ENCODE measurements at regions not wholly inside any gene's neighbourhood (a gene's known extent, or its start where the extent isn't known, plus 50 kb on each side); places are given as distances from the start of the nearest gene placed in this dataset.
"Not testable (repeated sequence)": the region's sequence is repeated elsewhere in the genome, so short reads cannot be mapped to it uniquely, and the experiment has no call there.

GRCh38 chr18:47679864-47680263 lies 250.6 kb downstream of the SMAD2 start:
- no peak for DNase-seq (ENCODE audit: low read depth in 2 of 2)

GRCh38 chr18:47677952-47678351 lies 252.5 kb downstream of the SMAD2 start:
- DNase-seq (ENCODE audit: low read depth in 2 of 2) = no peak

GRCh38 chr18:47669815-47670214 lies 260.6 kb downstream of the SMAD2 start:
- DNase-seq (ENCODE audit: low read depth in 2 of 2) = no peak

GRCh38 chr18:47658498-47658897 lies 272.0 kb downstream of the SMAD2 start:
- DNase-seq (ENCODE audit: low read depth in 2 of 2) = no peak

- DNase-seq (ENCODE audit: low read depth in 2 of 2) = no peak
These were observed 275.5 kb downstream of the SMAD2 start for GRCh38 chr18:47654988-47655387.

GRCh38 chr18:47644896-47645295 lies 285.6 kb downstream of the SMAD2 start:
- DNase-seq (ENCODE audit: low read depth in 2 of 2) = no peak

- not testable (repeated sequence) for DNase-seq (ENCODE audit: low read depth in 2 of 2)
These were observed 292.9 kb downstream of the SMAD2 start for GRCh38 chr18:47637551-47637950.

GRCh38 chr18:47635416-47635815 lies 295.0 kb downstream of the SMAD2 start:
- no peak for DNase-seq (ENCODE audit: low read depth in 2 of 2)

- no peak for DNase-seq (ENCODE audit: low read depth in 2 of 2)
These were observed 297.4 kb downstream of the SMAD2 start for GRCh38 chr18:47632970-47633635.

- no peak for DNase-seq (ENCODE audit: low read depth in 2 of 2)
These were observed 301.6 kb downstream of the SMAD2 start for GRCh38 chr18:47628893-47629292.

GRCh38 chr18:47628240-47628781 lies 302.1 kb downstream of the SMAD2 start:
- no peak for DNase-seq (ENCODE audit: low read depth in 2 of 2)

- DNase-seq (ENCODE audit: low read depth in 2 of 2) = no peak
These were observed 303.4 kb downstream of the SMAD2 start for GRCh38 chr18:47627030-47627429.

GRCh38 chr18:47619771-47620448 lies 310.5 kb downstream of the SMAD2 start:
- no peak for DNase-seq (ENCODE audit: low read depth in 2 of 2)

GRCh38 chr18:47618758-47619157 lies 311.7 kb downstream of the SMAD2 start:
- no peak for DNase-seq (ENCODE audit: low read depth in 2 of 2)

- no peak for DNase-seq (ENCODE audit: low read depth in 2 of 2)
These were observed 315.4 kb downstream of the SMAD2 start for GRCh38 chr18:47615043-47615442.

- DNase-seq (ENCODE audit: low read depth in 2 of 2) = no peak
These were observed 316.5 kb downstream of the SMAD2 start for GRCh38 chr18:47613929-47614328.

- DNase-seq (ENCODE audit: low read depth in 2 of 2) = no peak
These were observed 318.8 kb downstream of the SMAD2 start for GRCh38 chr18:47611649-47612048.

- no peak for DNase-seq (ENCODE audit: low read depth in 2 of 2)
These were observed 323.9 kb downstream of the SMAD2 start for GRCh38 chr18:47606526-47606925.

GRCh38 chr18:47605093-47605492 lies 325.4 kb downstream of the SMAD2 start:
- no peak for DNase-seq (ENCODE audit: low read depth in 2 of 2)

- no peak for DNase-seq (ENCODE audit: low read depth in 2 of 2)
These were observed 326.4 kb downstream of the SMAD2 start for GRCh38 chr18:47604021-47604420.

- no peak for DNase-seq (ENCODE audit: low read depth in 2 of 2)
These were observed 327.3 kb downstream of the SMAD2 start for GRCh38 chr18:47603158-47603557.

- no peak for DNase-seq (ENCODE audit: low read depth in 2 of 2)
These were observed 328.1 kb downstream of the SMAD2 start for GRCh38 chr18:47602273-47602897.
